ENCODE measurements at regions not wholly inside any gene's neighbourhood (a gene's known extent, or its start where the extent isn't known, plus 50 kb on each side); places are given as distances from the start of the nearest gene placed in this dataset.

DNA sequence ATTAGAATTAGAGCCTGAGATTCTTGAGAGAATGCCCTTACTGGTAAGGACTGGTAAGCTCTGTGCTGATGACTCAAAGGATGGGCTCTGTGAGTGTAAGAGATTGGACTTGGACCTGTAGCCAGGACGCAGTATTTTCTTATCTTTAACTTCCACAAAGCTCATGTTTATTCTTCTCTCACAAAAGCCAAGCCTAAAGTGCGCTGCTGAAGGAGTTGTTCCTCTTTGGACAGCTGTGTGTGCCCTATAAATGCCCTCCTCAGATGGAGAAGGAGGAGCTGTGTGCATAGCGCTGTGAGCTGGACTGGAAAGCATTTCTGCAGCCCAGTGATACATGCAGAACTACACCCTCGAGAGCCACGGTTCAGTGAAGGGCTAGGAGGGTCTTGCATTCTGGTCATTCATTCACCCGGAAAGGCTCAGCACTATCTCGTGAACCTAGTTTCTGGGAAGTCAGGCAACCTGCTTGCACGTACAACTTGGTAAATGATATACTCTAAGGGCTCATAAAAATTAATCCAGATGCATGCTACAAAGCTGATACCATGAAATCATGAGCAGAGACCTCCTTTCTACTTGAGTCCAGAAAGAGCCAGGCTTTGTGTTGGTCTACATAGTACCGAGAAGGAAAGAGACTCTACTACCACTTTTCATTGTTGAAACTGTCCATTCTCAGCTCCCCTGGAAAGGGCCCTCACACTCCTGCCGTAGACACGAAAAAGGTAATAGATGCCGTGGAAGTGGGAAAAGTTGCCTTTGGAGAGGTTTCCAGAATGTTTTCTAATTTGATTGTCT lies 103.0 kb upstream of the TBL1XR1 start:
- DNase-seq (ENCODE audit: low read depth in 2 of 2), result no peak

DNA sequence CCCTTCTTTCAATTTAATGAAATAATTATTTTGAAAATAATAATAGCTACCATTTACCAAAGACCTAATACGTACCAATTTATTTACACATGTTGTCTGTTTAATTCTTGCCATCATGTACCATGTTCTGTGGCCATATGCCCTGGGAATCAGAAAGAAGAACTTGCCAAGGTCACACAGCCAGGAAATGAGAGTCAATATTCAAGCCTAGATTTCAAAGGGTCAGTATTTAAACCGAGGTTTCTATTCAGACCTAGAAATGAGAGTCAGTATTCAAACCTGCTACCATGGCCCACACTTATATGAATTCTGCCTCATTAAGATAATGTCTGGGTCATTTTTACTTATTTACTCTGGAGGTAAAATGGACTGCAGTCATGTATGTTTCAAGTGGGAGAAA lies 103.6 kb upstream of the TBL1XR1 start:
- DNase-seq (ENCODE audit: low read depth in 2 of 2), result no peak

DNA sequence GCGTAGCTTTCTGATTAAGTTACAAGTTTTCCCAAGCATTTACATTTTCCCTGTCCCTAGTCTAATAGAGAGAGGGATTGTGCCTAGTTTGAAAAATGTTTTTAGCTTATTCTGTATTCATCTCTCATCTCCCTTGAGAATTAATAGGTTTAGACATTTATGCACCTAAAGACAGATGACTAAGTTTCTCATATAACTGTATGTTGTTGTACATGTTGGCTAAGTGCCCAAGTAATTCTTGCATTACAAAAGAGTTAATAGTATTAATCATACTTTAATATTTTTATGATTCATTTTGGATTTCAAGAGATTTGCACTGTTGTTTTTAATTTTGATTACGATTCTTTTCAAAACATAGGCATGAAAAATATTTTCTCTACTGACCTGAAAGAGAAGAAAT lies 109.0 kb upstream of the TBL1XR1 start:
- peak; percentile 61 to 66 for DNase-seq (ENCODE audit: low read depth in 2 of 2)

DNA sequence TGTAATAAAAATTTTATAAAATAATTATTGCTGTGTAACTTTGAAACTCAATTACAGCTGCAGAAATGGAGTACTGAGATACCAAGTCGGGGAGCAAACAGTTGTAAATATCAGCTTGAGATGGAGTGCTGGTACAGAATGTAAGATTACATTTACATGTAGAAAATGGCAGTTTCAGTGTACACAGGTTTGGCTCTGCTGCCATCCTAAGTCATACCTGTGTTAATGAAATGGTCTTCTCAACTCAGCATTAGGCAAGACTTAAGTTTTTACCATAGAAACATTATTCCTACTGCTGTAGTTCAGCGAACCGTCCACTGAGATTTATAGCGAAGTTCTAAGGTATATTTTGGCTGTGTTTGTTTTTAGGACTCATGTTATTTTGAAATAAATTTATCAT lies 110.1 kb upstream of the TBL1XR1 start:
- DNase-seq (ENCODE audit: low read depth in 2 of 2), result no peak

DNA sequence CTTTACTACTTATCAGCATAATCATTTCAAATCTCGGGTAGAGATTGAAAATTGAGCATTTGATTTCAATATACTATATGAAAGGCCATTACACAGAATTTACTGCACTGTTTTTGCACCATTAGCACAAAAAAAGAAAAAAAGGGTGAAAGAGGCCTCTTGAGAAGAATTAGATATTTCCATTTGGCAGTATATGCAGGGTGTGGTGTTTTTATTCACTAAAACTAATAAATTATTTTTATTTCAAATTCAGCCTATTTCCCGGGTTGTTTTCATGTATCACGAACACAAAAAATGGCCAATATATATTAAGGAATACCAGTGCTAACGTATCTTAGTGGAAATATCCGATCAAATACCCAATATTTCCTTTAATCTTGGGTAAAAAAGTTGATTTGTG lies 110.5 kb upstream of the TBL1XR1 start:
- DNase-seq (ENCODE audit: low read depth in 2 of 2), result no peak

DNA sequence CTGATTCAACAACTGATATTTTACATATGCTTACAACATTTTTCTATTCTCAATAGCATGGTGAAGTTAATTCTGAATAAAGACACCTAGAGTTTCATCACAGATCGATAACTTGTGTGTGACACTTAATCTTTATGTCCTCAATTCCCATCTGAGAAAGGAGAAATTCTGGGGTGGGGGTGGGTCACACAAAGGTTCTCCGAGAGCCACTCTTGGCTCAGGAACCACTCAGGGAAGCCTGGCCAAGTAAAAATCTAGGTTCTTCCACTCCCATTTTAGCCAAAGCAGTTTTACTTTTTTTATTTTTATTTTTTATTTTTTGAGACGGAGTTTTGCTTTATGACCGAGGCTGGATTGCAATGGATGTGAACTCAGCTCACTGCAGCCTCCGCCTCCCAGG lies 111.0 kb upstream of the TBL1XR1 start:
- DNase-seq (ENCODE audit: low read depth in 2 of 2), result no peak

DNA sequence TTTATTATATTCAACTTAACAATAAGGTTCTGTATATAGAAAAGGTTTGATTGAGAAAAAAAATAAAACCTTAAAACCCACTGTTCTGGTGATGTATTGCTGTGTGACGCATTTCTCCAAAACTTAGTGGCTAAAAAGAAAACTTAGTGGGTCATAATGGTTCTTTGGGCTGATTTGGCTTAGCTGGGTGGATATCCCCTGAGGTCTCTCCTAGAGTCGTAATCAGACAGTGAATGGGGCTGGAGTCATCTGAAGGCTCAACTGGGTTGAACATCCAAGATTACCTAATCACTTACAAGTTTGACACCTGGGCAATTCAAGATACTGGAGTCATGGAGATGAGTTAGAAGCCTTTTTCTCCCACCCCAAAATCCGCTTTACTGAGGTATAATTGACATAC lies 111.6 kb upstream of the TBL1XR1 start:
- DNase-seq (ENCODE audit: low read depth in 2 of 2), result no peak

DNA sequence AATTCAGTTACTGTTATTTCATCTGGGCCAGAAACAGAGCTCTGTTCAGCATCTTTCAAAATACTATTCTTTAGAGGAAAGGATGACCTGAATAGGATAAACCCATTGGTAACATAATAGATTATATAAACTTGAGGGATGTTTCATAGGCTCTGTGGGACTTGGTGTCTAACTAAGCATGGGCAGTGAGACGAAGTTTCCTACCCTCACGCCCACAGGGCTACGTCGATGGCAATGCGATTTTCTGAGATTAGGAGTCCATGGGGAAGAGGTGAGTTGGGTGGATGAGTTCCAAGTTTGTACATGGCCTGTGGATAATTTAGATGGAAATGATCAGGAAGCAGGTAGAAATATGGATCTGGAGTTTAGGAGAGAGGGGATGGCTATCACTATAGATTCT lies 115.2 kb upstream of the TBL1XR1 start:
- no peak for DNase-seq (ENCODE audit: low read depth in 2 of 2)

DNA sequence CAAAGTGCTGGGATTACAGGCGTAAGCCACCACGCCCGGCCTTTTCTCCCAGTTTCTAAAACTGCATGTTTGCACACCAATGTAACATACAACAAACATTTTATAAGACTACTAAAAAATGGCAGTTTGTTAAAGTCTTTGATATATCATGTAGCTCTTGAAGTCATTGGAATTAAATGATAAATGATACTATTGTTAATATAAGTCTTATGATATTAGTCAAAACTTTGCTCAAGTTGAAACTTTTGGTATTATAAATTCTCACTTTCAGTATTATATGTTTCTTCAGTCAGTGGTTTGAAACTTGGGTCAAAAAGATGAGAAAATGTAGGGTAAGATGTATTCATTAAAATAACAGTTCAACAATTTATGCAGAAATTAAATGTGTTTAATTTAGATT lies 117.6 kb upstream of the TBL1XR1 start:
- DNase-seq (ENCODE audit: low read depth in 2 of 2), result no peak

DNA sequence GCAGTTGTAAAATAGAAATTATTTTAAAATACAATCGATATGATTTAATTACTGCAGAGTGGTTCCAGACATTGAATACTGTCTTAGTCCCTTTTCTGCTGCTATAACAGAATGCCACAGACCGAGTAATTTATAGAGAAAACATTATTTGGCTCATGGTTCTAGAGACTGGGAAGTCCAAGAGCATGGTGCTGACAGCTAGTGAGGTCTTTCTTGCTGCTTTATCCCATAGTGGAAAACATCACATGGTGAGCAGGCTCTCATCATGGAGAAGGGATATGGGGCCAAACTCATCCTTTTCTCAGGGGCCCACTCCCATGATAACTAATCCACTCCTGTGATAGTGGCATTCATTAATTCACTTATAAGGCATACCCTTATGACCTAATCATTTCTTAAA lies 120.0 kb upstream of the TBL1XR1 start:
- no peak for DNase-seq (ENCODE audit: low read depth in 2 of 2)

DNA sequence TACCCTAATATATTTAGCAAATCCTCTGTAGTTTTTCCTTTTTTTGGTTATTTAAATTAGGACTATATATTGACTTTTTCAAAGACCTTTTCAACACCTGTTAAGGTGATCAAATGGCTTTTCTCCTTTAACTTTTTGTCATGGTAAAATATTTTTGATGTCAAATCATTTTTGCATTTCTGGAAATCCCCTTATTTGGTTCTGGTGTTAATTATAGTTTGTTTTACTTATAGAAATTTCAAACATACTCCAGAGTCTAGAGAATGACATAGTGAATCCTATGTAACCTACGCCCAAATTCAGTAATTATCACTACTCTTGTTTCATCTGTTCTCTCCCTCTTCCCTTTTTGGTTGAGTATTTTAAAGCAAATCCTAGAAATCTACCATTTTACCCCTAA lies 121.3 kb upstream of the TBL1XR1 start:
- no peak for DNase-seq (ENCODE audit: low read depth in 2 of 2)

DNA sequence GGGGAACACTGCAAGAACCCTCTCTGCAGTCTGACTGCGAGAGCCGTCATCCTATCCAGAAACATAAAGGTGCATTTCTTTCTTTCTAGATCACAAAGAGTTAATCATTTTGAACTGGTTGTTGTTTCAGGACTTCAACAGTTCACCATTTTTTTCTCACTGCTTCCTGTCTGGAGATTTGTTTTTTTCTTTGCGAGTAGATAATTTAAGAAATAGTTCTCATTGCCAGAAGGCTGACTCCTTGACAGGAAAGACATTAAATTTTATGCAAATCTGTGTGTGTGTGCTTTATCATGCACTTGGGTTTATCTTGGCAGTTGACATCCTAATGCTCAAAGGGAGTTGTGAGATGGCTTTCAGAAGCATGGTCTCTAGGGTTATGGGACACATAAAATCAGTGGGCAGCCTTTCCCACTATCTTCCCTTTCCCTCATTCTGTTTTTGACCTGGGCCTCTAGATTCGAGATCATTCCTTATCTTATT lies 123.5 kb upstream of the TBL1XR1 start:
- DNase-seq (ENCODE audit: low read depth in 2 of 2), result no peak

DNA sequence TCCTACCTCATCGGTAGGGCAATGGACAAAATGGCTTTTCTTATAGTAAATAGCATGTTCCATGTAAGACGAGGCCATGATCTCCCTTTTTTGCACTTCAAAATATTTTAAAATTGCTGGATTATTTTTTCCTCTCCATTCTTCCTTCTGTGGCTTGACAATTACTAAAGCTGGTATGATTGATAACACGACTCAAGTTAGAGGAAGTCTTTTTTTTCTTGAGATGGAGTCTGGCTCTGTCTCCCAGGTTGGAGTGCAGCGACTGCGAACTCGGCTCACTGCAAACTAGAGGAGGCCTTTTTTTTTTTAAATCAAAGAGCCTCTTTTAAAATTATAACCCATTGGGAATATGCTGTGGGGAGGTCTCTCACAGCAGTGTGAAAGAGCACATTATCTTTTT lies 124.5 kb upstream of the TBL1XR1 start:
- DNase-seq (ENCODE audit: low read depth in 2 of 2), result no peak

DNA sequence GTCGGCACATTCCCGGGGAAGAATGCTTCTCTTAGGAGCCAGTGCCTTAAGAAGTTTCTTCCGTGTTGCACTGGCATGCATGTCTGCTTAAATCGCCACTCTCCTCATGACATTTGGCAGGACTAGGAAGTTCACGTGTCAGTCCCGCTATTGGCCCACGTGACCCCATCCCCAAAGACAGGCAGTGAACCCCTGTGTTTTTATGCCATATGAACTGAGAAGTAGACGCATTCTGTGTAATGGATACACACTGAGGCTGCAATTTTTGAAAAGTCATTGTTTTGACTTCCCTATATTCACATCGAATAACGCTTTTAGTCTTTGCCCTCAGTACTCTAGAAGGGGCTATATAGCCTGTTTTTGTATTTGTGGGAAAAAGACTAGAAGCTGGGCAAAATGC lies 125.6 kb upstream of the TBL1XR1 start:
- no peak for DNase-seq (ENCODE audit: low read depth in 2 of 2)

DNA sequence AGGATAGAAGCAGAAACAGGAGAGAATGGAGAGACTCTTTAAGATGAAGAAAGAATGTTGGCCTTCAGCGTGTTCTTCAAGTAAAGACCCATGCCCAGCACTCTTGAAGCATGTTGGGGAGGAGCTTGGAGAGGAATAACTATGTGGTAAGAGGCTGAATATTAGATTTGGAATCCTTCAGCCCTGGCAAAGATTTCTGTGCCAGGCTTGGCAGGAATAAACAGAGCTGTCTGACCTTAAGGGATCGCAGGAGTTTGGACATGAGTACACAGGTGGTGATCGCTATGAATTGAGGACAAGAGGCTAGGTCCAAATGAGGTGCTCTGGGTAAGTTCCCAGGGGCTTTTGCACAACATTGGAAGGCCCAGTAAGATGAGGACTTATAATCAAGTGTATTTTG lies 132.6 kb upstream of the TBL1XR1 start:
- DNase-seq (ENCODE audit: low read depth in 2 of 2), result no peak

DNA sequence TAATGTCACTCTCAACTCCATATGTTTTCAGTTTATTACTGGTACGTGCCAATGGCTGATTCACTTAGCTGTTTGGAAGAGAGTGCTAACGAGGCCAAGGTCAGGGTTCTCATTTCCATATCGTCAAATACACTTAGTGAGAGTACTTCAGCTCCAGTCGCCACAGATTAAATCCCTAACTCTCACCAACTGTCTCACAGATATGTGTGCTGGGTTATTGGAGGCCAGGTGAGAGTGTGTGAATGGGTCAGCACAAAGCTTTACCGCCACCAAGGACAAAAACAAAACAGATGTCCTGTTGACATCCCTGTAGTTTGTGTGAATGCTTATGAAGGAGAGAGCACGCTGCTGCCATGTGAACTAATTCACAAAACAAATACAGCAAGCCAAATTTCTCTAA lies 133.5 kb upstream of the TBL1XR1 start:
- DNase-seq (ENCODE audit: low read depth in 2 of 2), result no peak

DNA sequence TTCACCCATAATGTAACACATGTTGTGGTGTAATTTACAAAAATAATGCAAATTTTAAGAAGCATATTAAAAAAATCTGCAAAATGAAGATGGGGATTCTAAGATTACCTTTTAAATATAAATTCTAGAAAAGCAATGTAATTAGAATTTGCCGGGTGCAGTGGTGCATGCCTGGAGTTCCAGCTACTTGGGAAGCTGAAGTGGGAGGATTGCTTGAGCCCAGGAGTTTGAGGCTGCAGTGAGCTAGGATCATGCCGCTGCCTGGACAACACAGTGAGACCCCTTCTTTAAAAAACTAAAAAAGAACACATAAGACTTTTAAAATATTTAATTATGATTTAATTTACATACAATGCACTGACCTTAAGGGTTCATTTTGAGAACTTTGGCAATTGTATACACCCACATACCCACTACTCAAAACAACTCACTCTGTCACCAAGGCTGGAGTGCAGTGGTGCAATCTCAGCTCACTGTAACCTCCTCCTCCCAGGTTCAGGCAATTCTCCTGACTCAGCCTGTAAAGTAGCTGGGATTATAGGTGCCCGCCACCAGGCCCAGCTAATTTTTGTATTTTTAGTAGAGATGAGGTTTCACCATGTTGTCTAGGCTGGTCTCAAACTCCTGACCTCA lies 134.0 kb upstream of the TBL1XR1 start:
- DNase-seq (ENCODE audit: low read depth in 2 of 2), result no peak

DNA sequence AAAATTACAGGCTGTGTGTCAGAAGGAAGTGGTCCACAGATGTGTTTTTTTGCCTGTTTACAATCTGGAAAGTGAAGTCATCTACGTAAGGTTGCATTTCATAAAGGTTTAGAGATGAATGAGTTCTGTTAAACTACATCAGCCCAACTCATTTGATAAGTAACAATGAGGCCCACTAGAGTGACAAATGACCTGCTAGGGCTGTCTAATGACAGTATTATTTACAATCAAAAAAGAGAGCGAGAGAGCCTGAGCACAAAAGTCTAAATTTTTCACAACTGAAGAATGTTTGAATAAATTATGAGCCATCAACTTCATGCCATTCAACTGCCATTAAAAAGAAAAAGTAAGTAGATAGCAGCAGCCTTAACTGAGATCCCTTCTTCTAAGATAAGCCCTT lies 135.7 kb upstream of the TBL1XR1 start:
- DNase-seq (ENCODE audit: low read depth in 2 of 2), result no peak

DNA sequence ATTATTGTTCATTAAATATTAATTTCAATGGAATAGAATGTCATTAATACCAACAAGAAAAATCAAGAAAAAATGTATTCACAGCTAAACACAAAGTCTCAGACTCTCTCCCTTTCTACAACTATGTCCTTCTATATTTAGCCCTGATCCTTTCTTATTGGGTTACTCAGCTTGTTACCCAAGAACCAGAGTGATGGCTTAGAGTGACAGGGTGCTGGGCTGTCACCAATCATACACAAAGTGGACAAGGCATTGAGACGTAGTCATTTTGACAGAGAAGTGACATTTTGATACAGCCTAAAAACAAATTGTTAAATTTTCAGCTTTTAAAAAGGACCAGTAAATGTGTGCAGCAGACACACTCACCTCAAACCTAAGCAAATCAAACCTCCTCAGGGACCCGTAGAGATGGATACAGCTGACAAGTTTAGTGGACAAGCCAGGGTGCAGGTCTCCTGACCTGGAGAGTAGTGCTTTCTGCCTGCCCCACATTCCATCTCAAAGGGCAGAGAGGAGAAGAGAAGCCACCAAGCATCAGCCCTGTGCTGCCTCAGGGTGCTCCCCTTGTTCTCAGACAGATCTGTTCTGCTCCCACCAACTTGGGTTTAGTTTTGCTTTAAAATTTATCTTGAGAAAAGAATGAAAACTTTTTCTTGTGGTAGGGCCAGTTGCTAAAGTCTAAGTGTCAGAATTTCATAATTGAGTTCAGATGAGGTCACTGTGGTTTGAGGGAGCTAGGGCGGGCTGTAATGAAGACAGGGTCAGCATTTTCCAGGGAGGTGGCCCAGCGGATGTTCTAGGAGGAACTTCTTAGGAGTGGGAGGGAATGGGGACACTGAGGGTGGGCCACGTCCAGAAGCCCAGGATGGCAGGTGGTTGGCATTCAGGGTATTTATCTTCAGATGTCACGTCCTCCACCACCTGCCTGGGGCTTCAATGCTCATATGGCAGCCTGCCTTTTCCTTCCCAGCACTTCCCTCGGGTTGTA lies 136.5 kb upstream of the TBL1XR1 start:
- no peak for DNase-seq (ENCODE audit: low read depth in 2 of 2)

DNA sequence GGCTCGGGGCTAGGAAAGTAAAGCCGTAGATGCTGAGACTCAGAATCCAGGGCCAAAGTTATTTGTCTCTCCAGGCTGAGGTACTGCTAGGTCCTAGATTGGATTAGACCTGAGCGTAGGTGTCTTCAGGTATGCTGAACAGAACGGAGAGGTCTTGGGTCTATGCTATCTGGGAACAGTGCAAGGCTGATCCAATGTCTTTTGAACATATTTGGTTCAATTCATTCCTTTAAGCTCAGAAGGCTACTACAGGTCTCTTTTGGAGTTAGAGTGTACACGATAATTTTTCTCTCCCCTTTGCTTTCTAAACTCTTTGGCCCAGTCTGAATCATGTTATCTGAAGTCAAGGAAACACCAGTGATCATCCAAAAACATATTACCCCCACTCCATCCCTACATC lies 137.5 kb upstream of the TBL1XR1 start:
- no peak for DNase-seq (ENCODE audit: low read depth in 2 of 2)

DNA sequence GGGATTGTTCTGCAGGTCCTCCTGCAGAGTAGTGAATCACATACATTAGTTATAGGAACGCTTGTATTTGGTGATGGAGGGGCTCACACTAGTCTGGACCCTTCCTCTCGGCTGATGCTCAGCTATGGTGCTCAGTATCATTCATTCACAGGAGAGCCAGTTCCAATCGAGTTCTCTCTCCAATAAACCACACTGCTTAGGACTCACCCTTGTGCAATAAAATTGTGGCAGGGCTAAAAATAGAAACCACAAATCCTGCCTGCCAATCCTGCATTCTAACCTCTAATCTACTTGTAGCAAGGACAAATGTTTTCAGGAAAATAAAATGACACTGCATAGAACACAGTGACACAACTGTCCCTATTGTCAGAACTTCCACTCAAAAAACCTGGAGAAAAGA lies 138.4 kb upstream of the TBL1XR1 start:
- no peak for DNase-seq (ENCODE audit: low read depth in 2 of 2)

DNA sequence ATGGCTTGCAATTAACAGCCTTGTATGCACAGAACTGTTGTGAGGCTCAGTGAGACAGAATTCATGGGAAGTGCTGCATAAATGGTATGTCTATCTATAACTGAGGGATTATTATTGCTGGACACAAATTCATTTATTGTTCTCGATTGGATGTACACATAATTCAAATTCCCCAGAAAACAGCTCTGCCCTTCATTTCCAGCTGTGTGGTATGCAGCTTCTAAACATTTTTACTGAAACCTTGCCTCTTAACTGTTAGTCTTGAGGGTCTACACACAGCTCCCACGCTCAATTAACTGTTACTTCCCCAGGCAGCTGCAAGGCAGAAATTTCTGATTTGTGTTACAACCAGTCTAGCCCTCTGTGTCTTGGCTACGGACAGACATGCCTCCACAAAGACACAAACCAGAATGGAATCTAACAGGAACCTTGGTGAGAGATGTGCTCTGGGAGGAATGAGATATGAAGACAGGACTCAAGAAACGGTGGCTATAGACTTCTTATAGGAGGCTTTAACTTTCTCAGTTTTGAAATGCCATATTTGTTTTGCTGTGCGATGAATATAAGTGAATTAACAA lies 139.7 kb upstream of the TBL1XR1 start:
- no peak for DNase-seq (ENCODE audit: low read depth in 2 of 2)

Data from fibroblast of skin of left biceps (primary cell).